ENCODE measurements at regions not wholly inside any gene's neighbourhood (a gene's known extent, or its start where the extent isn't known, plus 50 kb on each side); places are given as distances from the start of the nearest gene placed in this dataset.

- no peak for TF ChIP-seq POLR2A (IDR thresholded peaks at IDR 0.05; ENCODE audit: low read depth, low read length)
- no peak for TF ChIP-seq POLR2AphosphoS5 (IDR thresholded peaks at IDR 0.05; ENCODE audit: low read depth, low read length)
- TF ChIP-seq POU2F2 (IDR thresholded peaks at IDR 0.05; ENCODE audit: low read depth, low read length): no peak
- TF ChIP-seq TAF1 (IDR thresholded peaks at IDR 0.05; ENCODE audit: low read depth, low read length): no peak
Measured at GRCh38 chr1:17948594-17948993, 159.0 kb upstream of the IGSF21 start.
